Tibial nerve (tissue), 4 donors: ENCODE measurements at regions not wholly inside any gene's neighbourhood (a gene's known extent, or its start where the extent isn't known, plus 50 kb on each side); places are given as distances from the start of the nearest gene placed in this dataset.

Experiments used
- CTCF ChIP-seq, 5 experiments: fragments of 200-600 bp in 3 of 5; fragments of 450-650 bp in 2 of 5; sonication (generic) in 3 of 5; IDR thresholded peaks; one replicate each; pipeline ENCODE4 v1.5.1; 2016 to 2019; ENCODE audit warnings: antibody characterized with exemption in 5 of 5, mild to moderate bottlenecking in 3 of 5, moderate library complexity in 2 of 5
- EP300 ChIP-seq, 2 donors: sonication (generic); formaldehyde crosslinking; IDR thresholded peaks; one replicate each; pipeline ENCODE4 v1.6.1; 2017; ENCODE audit warnings: antibody characterized with exemption in 2 of 2, mild to moderate bottlenecking in 1 of 2

- no peak for TF ChIP-seq EP300 (IDR thresholded peaks at IDR 0.05)
- TF ChIP-seq CTCF (IDR thresholded peaks at IDR 0.05): no peak
Observed at GRCh38 chr6:4571011-4571410, 205.2 kb upstream of the CDYL start.
